Prostate gland (tissue), 2 donors: ENCODE measurements at regions not wholly inside any gene's neighbourhood (a gene's known extent, or its start where the extent isn't known, plus 50 kb on each side); places are given as distances from the start of the nearest gene placed in this dataset.

Experiments used
- POLR2A ChIP-seq: fragments of 450-650 bp; IDR thresholded peaks from one replicate; pipeline ENCODE4 v1.6.1; 2016; ENCODE audit warnings: antibody characterized with exemption, mild to moderate bottlenecking
- POLR2AphosphoS5 ChIP-seq: sonication (generic); formaldehyde crosslinking; IDR thresholded peaks from one replicate; pipeline ENCODE4 v1.6.1; 2017; ENCODE audit warnings: antibody characterized with exemption
- TF ChIP-seq, protein P1 (sequence below), 4 experiments: fragments of 200-600 bp in 2 of 4; fragments of 450-650 bp in 2 of 4; sonication (generic) in 2 of 4; IDR thresholded peaks; 1 replicate in 3 of 4; 2 replicates in 1 of 4; pipeline ENCODE4 v1.5.1; 2016 to 2019; ENCODE audit warnings: antibody characterized with exemption in 4 of 4, mild to moderate bottlenecking in 2 of 4, moderate library complexity in 2 of 4

DNA sequence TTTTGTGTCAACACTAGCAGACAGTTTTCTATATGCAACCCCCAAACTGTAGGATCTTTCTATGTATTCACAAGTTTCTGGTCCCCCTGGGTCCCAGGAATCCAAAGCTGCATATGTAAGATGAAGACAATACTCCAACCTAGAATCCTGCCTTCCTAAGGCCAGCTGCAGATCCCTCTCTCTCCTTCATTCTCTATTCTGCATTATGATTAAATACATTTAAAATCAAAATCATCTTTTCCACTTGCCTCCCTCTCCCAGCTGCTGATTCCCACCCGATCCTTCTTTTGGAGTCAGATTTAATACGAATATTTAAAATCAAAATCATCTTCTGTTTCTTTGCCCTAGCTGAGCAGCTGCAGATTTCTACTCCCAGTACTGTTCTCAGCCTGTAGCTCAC, 783.0 kb upstream of the ZEB2 start:
- TF ChIP-seq POLR2AphosphoS5 (no peak), POLR2A (no peak)
- TF ChIP-seq, protein P1, sequence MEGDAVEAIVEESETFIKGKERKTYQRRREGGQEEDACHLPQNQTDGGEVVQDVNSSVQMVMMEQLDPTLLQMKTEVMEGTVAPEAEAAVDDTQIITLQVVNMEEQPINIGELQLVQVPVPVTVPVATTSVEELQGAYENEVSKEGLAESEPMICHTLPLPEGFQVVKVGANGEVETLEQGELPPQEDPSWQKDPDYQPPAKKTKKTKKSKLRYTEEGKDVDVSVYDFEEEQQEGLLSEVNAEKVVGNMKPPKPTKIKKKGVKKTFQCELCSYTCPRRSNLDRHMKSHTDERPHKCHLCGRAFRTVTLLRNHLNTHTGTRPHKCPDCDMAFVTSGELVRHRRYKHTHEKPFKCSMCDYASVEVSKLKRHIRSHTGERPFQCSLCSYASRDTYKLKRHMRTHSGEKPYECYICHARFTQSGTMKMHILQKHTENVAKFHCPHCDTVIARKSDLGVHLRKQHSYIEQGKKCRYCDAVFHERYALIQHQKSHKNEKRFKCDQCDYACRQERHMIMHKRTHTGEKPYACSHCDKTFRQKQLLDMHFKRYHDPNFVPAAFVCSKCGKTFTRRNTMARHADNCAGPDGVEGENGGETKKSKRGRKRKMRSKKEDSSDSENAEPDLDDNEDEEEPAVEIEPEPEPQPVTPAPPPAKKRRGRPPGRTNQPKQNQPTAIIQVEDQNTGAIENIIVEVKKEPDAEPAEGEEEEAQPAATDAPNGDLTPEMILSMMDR (IDR thresholded peaks at IDR 0.05): no peak
